ENCODE measurements at regions not wholly inside any gene's neighbourhood (a gene's known extent, or its start where the extent isn't known, plus 50 kb on each side); places are given as distances from the start of the nearest gene placed in this dataset.

DNA sequence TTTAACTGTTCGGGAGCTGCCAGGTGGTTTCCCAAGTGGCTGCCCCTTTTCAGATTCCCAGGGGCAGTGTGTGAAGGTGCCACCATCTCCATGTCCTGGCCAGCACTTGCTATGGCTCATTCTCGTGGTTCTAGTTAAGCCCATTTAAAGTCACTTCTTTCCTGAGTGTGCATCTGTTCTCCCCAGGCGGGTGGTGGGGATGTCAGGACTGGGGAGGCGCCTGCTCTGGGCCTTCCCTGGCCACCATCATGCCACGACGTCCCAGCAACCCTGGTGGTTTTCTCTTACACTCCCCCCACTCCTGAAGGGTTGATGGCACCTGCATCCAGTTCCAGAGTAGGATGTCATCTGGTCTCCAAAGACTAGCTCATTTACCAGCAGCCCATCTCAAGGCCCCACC is 56.8 kb upstream of the TAMM41 start:
- TF ChIP-seq, protein P1, sequence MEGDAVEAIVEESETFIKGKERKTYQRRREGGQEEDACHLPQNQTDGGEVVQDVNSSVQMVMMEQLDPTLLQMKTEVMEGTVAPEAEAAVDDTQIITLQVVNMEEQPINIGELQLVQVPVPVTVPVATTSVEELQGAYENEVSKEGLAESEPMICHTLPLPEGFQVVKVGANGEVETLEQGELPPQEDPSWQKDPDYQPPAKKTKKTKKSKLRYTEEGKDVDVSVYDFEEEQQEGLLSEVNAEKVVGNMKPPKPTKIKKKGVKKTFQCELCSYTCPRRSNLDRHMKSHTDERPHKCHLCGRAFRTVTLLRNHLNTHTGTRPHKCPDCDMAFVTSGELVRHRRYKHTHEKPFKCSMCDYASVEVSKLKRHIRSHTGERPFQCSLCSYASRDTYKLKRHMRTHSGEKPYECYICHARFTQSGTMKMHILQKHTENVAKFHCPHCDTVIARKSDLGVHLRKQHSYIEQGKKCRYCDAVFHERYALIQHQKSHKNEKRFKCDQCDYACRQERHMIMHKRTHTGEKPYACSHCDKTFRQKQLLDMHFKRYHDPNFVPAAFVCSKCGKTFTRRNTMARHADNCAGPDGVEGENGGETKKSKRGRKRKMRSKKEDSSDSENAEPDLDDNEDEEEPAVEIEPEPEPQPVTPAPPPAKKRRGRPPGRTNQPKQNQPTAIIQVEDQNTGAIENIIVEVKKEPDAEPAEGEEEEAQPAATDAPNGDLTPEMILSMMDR (IDR thresholded peaks at IDR 0.05): no peak
- no peak for TF ChIP-seq POLR2A (IDR thresholded peaks at IDR 0.05)
